H9 (cell line): ENCODE measurements at regions not wholly inside any gene's neighbourhood (a gene's known extent, or its start where the extent isn't known, plus 50 kb on each side); places are given as distances from the start of the nearest gene placed in this dataset.
"Not testable (repeated sequence)": the region's sequence is repeated elsewhere in the genome, so short reads cannot be mapped to it uniquely, and the experiment has no call there.

Experiments
- DNase-seq: peaks from one replicate; pipeline ENCODE4 v3.0.0-alpha.2; 2017
- H2AFZ ChIP-seq: one replicate; pipeline ENCODE4 v1.6.1; 2013; ENCODE audit warnings: mild to moderate bottlenecking, low read length, control low read depth, moderate library complexity
- H2AK5ac ChIP-seq: 2 replicates; pipeline ENCODE4 v1.6.1; 2013; ENCODE audit warnings: low read length, control low read depth, mixed read lengths; ENCODE audit not compliant: insufficient read length
- H2BK120ac ChIP-seq: one replicate; pipeline ENCODE4 v1.6.1; 2013; ENCODE audit warnings: low read depth, mild to moderate bottlenecking, low read length, control low read depth, inconsistent platforms; ENCODE audit not compliant: poor library complexity, severe bottlenecking
- H2BK12ac ChIP-seq: 2 replicates; pipeline ENCODE4 v1.6.1; 2013; ENCODE audit warnings: low read length, control low read depth, mixed read lengths, low read depth; ENCODE audit not compliant: insufficient read length
- H2BK15ac ChIP-seq: 2 replicates; pipeline ENCODE4 v1.6.1; 2013; ENCODE audit warnings: low read depth, low read length, control low read depth
- H2BK20ac ChIP-seq: one replicate; pipeline ENCODE4 v1.6.1; 2013; ENCODE audit warnings: low read depth, mild to moderate bottlenecking, low read length, control low read depth, inconsistent platforms; ENCODE audit not compliant: poor library complexity, severe bottlenecking
- H2BK5ac ChIP-seq: 2 replicates; pipeline ENCODE4 v1.6.1; 2013; ENCODE audit warnings: low read length, control low read depth, mixed read lengths; ENCODE audit not compliant: insufficient read length
- H3K14ac ChIP-seq: 2 replicates; pipeline ENCODE4 v1.6.1; 2013; ENCODE audit warnings: low read length, control low read depth; ENCODE audit not compliant: insufficient read depth
- H3K18ac ChIP-seq: 2 replicates; pipeline ENCODE4 v1.6.1; 2013; ENCODE audit warnings: low read depth, mild to moderate bottlenecking, mixed read lengths, low read length, control low read depth; ENCODE audit not compliant: insufficient read length
- H3K23ac ChIP-seq: 2 replicates; pipeline ENCODE4 v1.6.1; 2013; ENCODE audit warnings: low read length, control low read depth, mixed read lengths, low read depth; ENCODE audit not compliant: insufficient read length
- H3K23me2 ChIP-seq: 2 replicates; pipeline ENCODE4 v1.6.1; 2013; ENCODE audit warnings: low read depth, mild to moderate bottlenecking, mixed read lengths, low read length, control low read depth; ENCODE audit not compliant: insufficient read length, poor library complexity, severe bottlenecking
- H3K27ac ChIP-seq: 2 replicates; pipeline ENCODE4 v1.5.1; 2013; ENCODE audit warnings: low read length, control low read depth, mixed read lengths, low read depth; ENCODE audit not compliant: insufficient read length
- H3K27me3 ChIP-seq: 2 replicates; pipeline ENCODE4 v1.6.1; 2013; ENCODE audit warnings: low read length, control low read depth, inconsistent platforms; ENCODE audit not compliant: insufficient read depth
- H3K4ac ChIP-seq: 2 replicates; pipeline ENCODE4 v1.6.1; 2013; ENCODE audit warnings: low read depth, mild to moderate bottlenecking, control low read depth, inconsistent platforms, low read length, moderate library complexity
- H3K4me1 ChIP-seq: 2 replicates; pipeline ENCODE4 v1.6.1; 2013; ENCODE audit warnings: low read length, control low read depth, inconsistent platforms; ENCODE audit not compliant: insufficient read depth
- H3K4me2 ChIP-seq: 2 replicates; pipeline ENCODE4 v1.6.1; 2013; ENCODE audit warnings: low read length, control low read depth, mixed read lengths; ENCODE audit not compliant: insufficient read length, insufficient read depth
- H3K56ac ChIP-seq: 2 replicates; pipeline ENCODE4 v1.6.1; 2013; ENCODE audit warnings: low read depth, mild to moderate bottlenecking, mixed read lengths, low read length, control low read depth; ENCODE audit not compliant: insufficient read length
- H3K79me1 ChIP-seq: 2 replicates; pipeline ENCODE4 v1.6.1; 2013; ENCODE audit warnings: low read depth, mild to moderate bottlenecking, moderate library complexity, low read length, control low read depth, inconsistent platforms; ENCODE audit not compliant: insufficient read depth, poor library complexity, severe bottlenecking
- H3K79me2 ChIP-seq: 2 replicates; pipeline ENCODE4 v1.6.1; 2013; ENCODE audit warnings: low read length, control low read depth, inconsistent platforms; ENCODE audit not compliant: insufficient read depth
- H3K9ac ChIP-seq: 2 replicates; pipeline ENCODE4 v1.6.1; 2013; ENCODE audit warnings: low read length, control low read depth, mixed read lengths; ENCODE audit not compliant: insufficient read length; ENCODE audit errors: extremely low read depth
- H3K9me3 ChIP-seq: one replicate; pipeline ENCODE4 v1.6.1; 2013; ENCODE audit warnings: low read depth, low read length, inconsistent platforms; ENCODE audit not compliant: control insufficient read depth
- H3T11ph ChIP-seq: one replicate; pipeline ENCODE4 v1.6.1; 2013; ENCODE audit warnings: mild to moderate bottlenecking, low read length, control low read depth, inconsistent platforms
- H4K20me1 ChIP-seq: one replicate; pipeline ENCODE4 v1.6.1; 2013; ENCODE audit not compliant: control insufficient read depth, insufficient read length, insufficient read depth
- H4K5ac ChIP-seq: 2 replicates; pipeline ENCODE4 v1.6.1; 2013; ENCODE audit warnings: low read depth, mild to moderate bottlenecking, mixed read lengths, low read length, control low read depth; ENCODE audit not compliant: insufficient read length
- H4K8ac ChIP-seq: replicated peaks from 2 replicates; pipeline ENCODE4 v1.6.1; 2013; ENCODE audit warnings: low read length, control low read depth, mixed read lengths, low read depth; ENCODE audit not compliant: insufficient read length
- H4K91ac ChIP-seq: 2 replicates; pipeline ENCODE4 v1.6.1; 2013; ENCODE audit warnings: low read depth, mild to moderate bottlenecking, moderate library complexity, mixed read lengths, low read length, control low read depth; ENCODE audit not compliant: insufficient read length
- H3K27ac Mint-ChIP-seq, 3 experiments: 2 replicates in 2 of 3; 3 replicates in 1 of 3; pipeline ENCODE4 v1.8.0; 2020 to 2021; ENCODE audit warnings: mixed read lengths in 3 of 3, mild to moderate bottlenecking in 1 of 3, moderate library complexity in 1 of 3
- H3K27me3 Mint-ChIP-seq: 2 replicates; pipeline ENCODE4 v1.8.0; 2021; ENCODE audit warnings: low read depth, mild to moderate bottlenecking, moderate library complexity, mixed read lengths
- H3K36me3 Mint-ChIP-seq, 3 experiments: 2 replicates in 2 of 3; 3 replicates in 1 of 3; pipeline ENCODE4 v1.8.0; 2020 to 2021; ENCODE audit warnings: low read depth in 3 of 3, mixed read lengths in 3 of 3; ENCODE audit not compliant: insufficient read depth in 1 of 3
- H3K4me1 Mint-ChIP-seq, 2 experiments: 2 replicates each; pipeline ENCODE4 v1.8.0; 2020; ENCODE audit warnings: mixed read lengths in 2 of 2
- H3K4me3 Mint-ChIP-seq, 2 experiments: 2 replicates in 1 of 2; 3 replicates in 1 of 2; pipeline ENCODE4 v1.8.0; 2020 to 2021; ENCODE audit warnings: mild to moderate bottlenecking in 2 of 2, mixed read lengths in 2 of 2, moderate library complexity in 1 of 2
- H3K9me3 Mint-ChIP-seq, 2 experiments: 2 replicates in 1 of 2; 3 replicates in 1 of 2; pipeline ENCODE4 v1.8.0; 2020; ENCODE audit warnings: mild to moderate bottlenecking in 2 of 2, mixed read lengths in 2 of 2, moderate library complexity in 1 of 2
- WGBS: extraction: QIAGEN DNeasy Blood & Tissue Kit; methylation state at CpG from one replicate; pipeline ENCODE4 v1.1.7; 2013; ENCODE audit warnings: missing lambda C conversion rate, low lambda C conversion rate, mixed read lengths; ENCODE audit not compliant: insufficient read length; ENCODE audit errors: extremely low coverage; 5-methylcytosine and 5-hydroxymethylcytosine counted together

- peak overlapping the region in 1 of 2 experiments; percentile 30; a peak in 2 of 5 replicates for H3K4me3 Mint-ChIP-seq
Observed at GRCh38 chr9:42502620-42503264, 319.3 kb downstream of the SPATA31A6 start.

GRCh38 chr9:42508111-42508510 lies 324.7 kb downstream of the SPATA31A6 start:
- not testable (repeated sequence) for H3K14ac ChIP-seq, H2AFZ ChIP-seq, H3K4ac ChIP-seq, H3K18ac ChIP-seq, H3K79me1 ChIP-seq, H3K27ac Mint-ChIP-seq, H4K8ac ChIP-seq, H3K9ac ChIP-seq, H3K4me2 ChIP-seq, H2BK12ac ChIP-seq, H4K20me1 ChIP-seq, H3K9me3 Mint-ChIP-seq, H2BK5ac ChIP-seq, H3T11ph ChIP-seq, H3K4me3 Mint-ChIP-seq, H3K4me1 ChIP-seq, H2BK20ac ChIP-seq, H3K36me3 Mint-ChIP-seq, H3K79me2 ChIP-seq, H4K5ac ChIP-seq, DNase-seq, H3K56ac ChIP-seq, H3K27ac ChIP-seq, H2BK120ac ChIP-seq, H3K23ac ChIP-seq, H3K4me1 Mint-ChIP-seq, H3K9me3 ChIP-seq, H4K91ac ChIP-seq, H2BK15ac ChIP-seq, H2AK5ac ChIP-seq, H3K27me3 ChIP-seq, H3K23me2 ChIP-seq
- H3K27me3 Mint-ChIP-seq, result peaks cover 31% of the 10 kb centered on the region
- WGBS, result no CpG with 5 or more reads among the region's 2 CpGs

More at GRCh38 chr9:42502620-42503264, 319.3 kb downstream of the SPATA31A6 start:
- H3K9ac ChIP-seq, H3K4ac ChIP-seq, H3K79me2 ChIP-seq, H3K23me2 ChIP-seq, H3K9me3 ChIP-seq, H2BK20ac ChIP-seq, H3K27ac Mint-ChIP-seq, H3K9me3 Mint-ChIP-seq, H4K20me1 ChIP-seq, H3K4me1 ChIP-seq, H2BK15ac ChIP-seq, H2AFZ ChIP-seq, H2AK5ac ChIP-seq, H3K56ac ChIP-seq, H4K91ac ChIP-seq, H2BK120ac ChIP-seq, H3K27ac ChIP-seq, H2BK12ac ChIP-seq, H2BK5ac ChIP-seq, H3K18ac ChIP-seq, H3K23ac ChIP-seq, H3K4me2 ChIP-seq, H3K36me3 Mint-ChIP-seq, H3K79me1 ChIP-seq, H4K8ac ChIP-seq, H4K5ac ChIP-seq, H3T11ph ChIP-seq, H3K27me3 ChIP-seq, H3K4me1 Mint-ChIP-seq, H3K14ac ChIP-seq: not testable (repeated sequence)
- peaks cover 40% of the 10 kb centered on the region for H3K27me3 Mint-ChIP-seq
- peak; percentile 32 for DNase-seq
- WGBS, result no CpG with 5 or more reads among the region's 12 CpGs
